H1 (cell line): ENCODE measurements at regions not wholly inside any gene's neighbourhood (a gene's known extent, or its start where the extent isn't known, plus 50 kb on each side); places are given as distances from the start of the nearest gene placed in this dataset.

Experiments
- GTF2F1 ChIP-seq: IDR thresholded peaks from 2 replicates; pipeline ENCODE4 v1.6.1; 2012; ENCODE audit warnings: low read depth, low read length, improper control_type of control experiment, borderline replicate concordance
- POLR2A ChIP-seq, 2 experiments: IDR thresholded peaks; 1 replicate in 1 of 2; 2 replicates in 1 of 2; pipeline ENCODE4 v1.6.1; 2011; ENCODE audit warnings: low read depth in 2 of 2, low read length in 2 of 2, mild to moderate bottlenecking in 2 of 2; ENCODE audit errors: control extremely low read depth in 1 of 2
- TF ChIP-seq, protein P1 (sequence below), 3 experiments: IDR thresholded peaks; 1 replicate in 2 of 3; 2 replicates in 1 of 3; pipeline versions ENCODE4 v1.5.1 to v1.6.1; 2011; ENCODE audit warnings: low read length in 3 of 3, mild to moderate bottlenecking in 3 of 3, inconsistent platforms in 2 of 3, low read depth in 1 of 3, moderate library complexity in 1 of 3; ENCODE audit not compliant: insufficient read depth in 1 of 3; ENCODE audit errors: control extremely low read depth in 1 of 3

DNA sequence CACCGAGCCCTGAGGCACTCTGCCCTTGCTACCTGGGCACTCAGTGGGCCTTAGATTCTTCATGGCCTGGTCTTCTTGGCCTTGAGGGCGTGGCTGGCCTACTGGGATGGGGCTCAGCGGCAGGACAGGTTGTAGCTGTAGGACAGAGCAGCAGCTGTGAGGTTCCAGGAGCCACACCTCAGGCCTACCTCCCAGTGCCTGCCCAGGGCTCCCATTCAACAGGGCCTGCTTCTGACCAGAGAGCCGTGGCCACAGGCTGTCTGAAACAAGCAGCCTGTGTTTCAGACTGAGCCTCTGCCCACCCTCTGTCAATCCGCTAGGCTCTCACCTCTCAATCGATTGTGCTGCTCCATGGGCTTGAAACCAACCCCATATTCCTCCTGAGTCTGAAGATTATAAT, 928.0 kb upstream of the ZNF722 start:
- TF ChIP-seq POLR2A (IDR thresholded peaks at IDR 0.05; ENCODE audit: control extremely low read depth in 1 of 2, low read depth in 2 of 2, low read length in 2 of 2) (no peak), GTF2F1 (no peak)
- TF ChIP-seq, protein P1, sequence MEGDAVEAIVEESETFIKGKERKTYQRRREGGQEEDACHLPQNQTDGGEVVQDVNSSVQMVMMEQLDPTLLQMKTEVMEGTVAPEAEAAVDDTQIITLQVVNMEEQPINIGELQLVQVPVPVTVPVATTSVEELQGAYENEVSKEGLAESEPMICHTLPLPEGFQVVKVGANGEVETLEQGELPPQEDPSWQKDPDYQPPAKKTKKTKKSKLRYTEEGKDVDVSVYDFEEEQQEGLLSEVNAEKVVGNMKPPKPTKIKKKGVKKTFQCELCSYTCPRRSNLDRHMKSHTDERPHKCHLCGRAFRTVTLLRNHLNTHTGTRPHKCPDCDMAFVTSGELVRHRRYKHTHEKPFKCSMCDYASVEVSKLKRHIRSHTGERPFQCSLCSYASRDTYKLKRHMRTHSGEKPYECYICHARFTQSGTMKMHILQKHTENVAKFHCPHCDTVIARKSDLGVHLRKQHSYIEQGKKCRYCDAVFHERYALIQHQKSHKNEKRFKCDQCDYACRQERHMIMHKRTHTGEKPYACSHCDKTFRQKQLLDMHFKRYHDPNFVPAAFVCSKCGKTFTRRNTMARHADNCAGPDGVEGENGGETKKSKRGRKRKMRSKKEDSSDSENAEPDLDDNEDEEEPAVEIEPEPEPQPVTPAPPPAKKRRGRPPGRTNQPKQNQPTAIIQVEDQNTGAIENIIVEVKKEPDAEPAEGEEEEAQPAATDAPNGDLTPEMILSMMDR (IDR thresholded peaks at IDR 0.05; ENCODE audit: control extremely low read depth in 1 of 3, insufficient read depth in 1 of 3, low read depth in 1 of 3, low read length in 3 of 3), result no peak
